Fibroblast of lung (primary cell): ENCODE measurements at regions not wholly inside any gene's neighbourhood (a gene's known extent, or its start where the extent isn't known, plus 50 kb on each side); places are given as distances from the start of the nearest gene placed in this dataset.

Experiments
- DNase-seq, 2 donors: peaks; one replicate each; pipeline versions ENCODE4 v3.0.0 to v3.0.0-alpha.2; 2010; ENCODE audit warnings: low read depth in 2 of 2
- H2AFZ ChIP-seq: 2 replicates; pipeline ENCODE4 v1.5.1; 2012; ENCODE audit warnings: low read length, control low read depth, inconsistent platforms
- H3K27ac ChIP-seq: 2 replicates; pipeline ENCODE4 v1.5.1; 2011; ENCODE audit warnings: low read length, control low read depth; ENCODE audit not compliant: insufficient read depth
- H3K27me3 ChIP-seq: 2 replicates; pipeline ENCODE4 v1.5.1; 2011; ENCODE audit warnings: mild to moderate bottlenecking, low read length; ENCODE audit not compliant: control insufficient read depth, insufficient read depth
- H3K36me3 ChIP-seq: 2 replicates; pipeline ENCODE4 v1.5.1; 2011; ENCODE audit warnings: low read length; ENCODE audit not compliant: control insufficient read depth, insufficient read depth
- H3K4me1 ChIP-seq: 2 replicates; pipeline ENCODE4 v1.5.1; 2011; ENCODE audit warnings: low read length; ENCODE audit not compliant: control insufficient read depth, insufficient read depth; ENCODE audit errors: extremely low read depth
- H3K4me2 ChIP-seq: 2 replicates; pipeline ENCODE4 v1.5.1; 2011; ENCODE audit warnings: low read length, control low read depth; ENCODE audit not compliant: insufficient read depth; ENCODE audit errors: extremely low read depth
- H3K4me3 ChIP-seq, 4 experiments: fragments of 200-600 bp in 1 of 4; sonication (generic) in 1 of 4; replicated peaks in 1 of 4; 2 replicates each; pipeline ENCODE4 v1.5.1; 2011 to 2016; ENCODE audit warnings: low read length in 4 of 4, low read depth in 3 of 4, mild to moderate bottlenecking in 3 of 4, control low read depth in 2 of 4, inconsistent platforms in 1 of 4, mixed read lengths in 1 of 4; ENCODE audit not compliant: insufficient read depth in 1 of 4; ENCODE audit errors: control extremely low read depth in 1 of 4
- H3K79me2 ChIP-seq: 2 replicates; pipeline ENCODE4 v1.5.1; 2012; ENCODE audit warnings: mild to moderate bottlenecking, low read length, inconsistent platforms; ENCODE audit not compliant: control insufficient read depth, insufficient read depth
- H3K9ac ChIP-seq: 2 replicates; pipeline ENCODE4 v1.5.1; 2011; ENCODE audit warnings: mild to moderate bottlenecking, low read length, control low read depth; ENCODE audit not compliant: insufficient read depth
- H3K9me3 ChIP-seq: 2 replicates; pipeline ENCODE4 v1.5.1; 2012; ENCODE audit warnings: low read depth, low read length; ENCODE audit not compliant: control insufficient read depth, insufficient read depth
- H4K20me1 ChIP-seq: 2 replicates; pipeline ENCODE4 v1.5.1; 2011; ENCODE audit warnings: low read length; ENCODE audit not compliant: control insufficient read depth, insufficient read depth; ENCODE audit errors: extremely low read depth
- CTCF ChIP-seq, 2 donors: IDR thresholded peaks in 1 of 2; conservative IDR thresholded peaks in 1 of 2; 1 replicate in 1 of 2; 2 replicates in 1 of 2; pipeline ENCODE4 v1.5.1; 2011 to 2012; ENCODE audit warnings: low read length in 2 of 2, control low read depth in 1 of 2, inconsistent platforms in 1 of 2, low read depth in 1 of 2, mild to moderate bottlenecking in 1 of 2
- EZH2 ChIP-seq: IDR thresholded peaks from 2 replicates; pipeline ENCODE4 v1.5.1; 2012; ENCODE audit warnings: low read length, control low read depth, mild to moderate bottlenecking; ENCODE audit errors: missing control alignments

- Histone ChIP-seq H3K4me3 (no peak overlapping the region), H3K36me3 (no peaks in the 10 kb centered on the region), H3K4me1 (no peaks in the 10 kb centered on the region), H3K9me3 (no peaks in the 10 kb centered on the region), H4K20me1 (no peaks in the 10 kb centered on the region), H2AFZ (no peak overlapping the region), H3K27me3 (no peaks in the 10 kb centered on the region), H3K4me2 (no peak overlapping the region), H3K79me2 (no peaks in the 10 kb centered on the region), H3K27ac (no peak overlapping the region), H3K9ac (no peak overlapping the region)
- TF ChIP-seq EZH2 (no peak), CTCF (conservative IDR thresholded peaks at IDR 0.05 in 1 of 2, IDR thresholded peaks at IDR 0.05 in 1 of 2; ENCODE audit: low read depth in 1 of 2, low read length in 2 of 2) (no peak)
- DNase-seq: no peak
Observed at GRCh38 chr3:31240466-31240865, 292.3 kb upstream of the STT3B start.

GRCh38 chr3:31240874-31241273, 291.9 kb upstream of the STT3B start:
- no peaks in the 10 kb centered on the region for H3K36me3 ChIP-seq
- no peaks in the 10 kb centered on the region for H3K27me3 ChIP-seq
- H3K4me3 ChIP-seq: no peak overlapping the region
- no peaks in the 10 kb centered on the region for H3K4me1 ChIP-seq
- H2AFZ ChIP-seq: no peak overlapping the region
- no peaks in the 10 kb centered on the region for H4K20me1 ChIP-seq
- H3K79me2 ChIP-seq: no peaks in the 10 kb centered on the region
- no peak overlapping the region for H3K27ac ChIP-seq
- TF ChIP-seq EZH2 (no peak), CTCF (conservative IDR thresholded peaks at IDR 0.05 in 1 of 2, IDR thresholded peaks at IDR 0.05 in 1 of 2; ENCODE audit: low read depth in 1 of 2, low read length in 2 of 2) (no peak)
- H3K9ac ChIP-seq: no peak overlapping the region
- H3K4me2 ChIP-seq: no peak overlapping the region
- no peaks in the 10 kb centered on the region for H3K9me3 ChIP-seq
- no peak for DNase-seq

GRCh38 chr3:31241533-31241932, 291.2 kb upstream of the STT3B start:
- Histone ChIP-seq H4K20me1 (no peaks in the 10 kb centered on the region), H3K9ac (no peak overlapping the region), H3K79me2 (no peaks in the 10 kb centered on the region), H3K36me3 (no peaks in the 10 kb centered on the region), H2AFZ (no peak overlapping the region), H3K4me3 (no peak overlapping the region), H3K9me3 (no peaks in the 10 kb centered on the region), H3K27ac (no peak overlapping the region), H3K27me3 (no peaks in the 10 kb centered on the region), H3K4me2 (no peak overlapping the region), H3K4me1 (no peaks in the 10 kb centered on the region)
- TF ChIP-seq EZH2 (no peak), CTCF (conservative IDR thresholded peaks at IDR 0.05 in 1 of 2, IDR thresholded peaks at IDR 0.05 in 1 of 2; ENCODE audit: low read depth in 1 of 2, low read length in 2 of 2) (no peak)
- no peak for DNase-seq
